ENCODE measurements at regions not wholly inside any gene's neighbourhood (a gene's known extent, or its start where the extent isn't known, plus 50 kb on each side); places are given as distances from the start of the nearest gene placed in this dataset.

DNA sequence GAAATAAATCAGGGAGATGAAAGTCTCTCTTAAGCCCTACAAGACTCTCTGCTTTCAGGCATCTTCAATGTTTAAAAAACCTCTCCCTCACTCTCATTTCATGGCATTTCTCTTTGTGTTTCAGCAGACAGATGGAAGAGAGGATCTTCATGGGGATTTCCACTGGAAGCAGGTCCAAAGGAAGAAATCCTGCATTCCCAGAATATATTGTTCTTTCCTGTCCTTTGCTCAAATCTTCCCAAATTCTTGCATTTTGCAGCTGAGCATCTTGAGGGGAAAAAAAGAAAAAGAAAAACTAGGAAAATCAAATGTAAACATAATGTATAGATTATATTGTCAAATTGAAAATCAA, 382.2 kb downstream of the ENC1 start:
- no peak for DNase-seq (ENCODE audit: low spot score)

GRCh38 chr5:74257645-74258313, 382.7 kb downstream of the ENC1 start:
- DNase-seq (ENCODE audit: low spot score): no peak

DNA sequence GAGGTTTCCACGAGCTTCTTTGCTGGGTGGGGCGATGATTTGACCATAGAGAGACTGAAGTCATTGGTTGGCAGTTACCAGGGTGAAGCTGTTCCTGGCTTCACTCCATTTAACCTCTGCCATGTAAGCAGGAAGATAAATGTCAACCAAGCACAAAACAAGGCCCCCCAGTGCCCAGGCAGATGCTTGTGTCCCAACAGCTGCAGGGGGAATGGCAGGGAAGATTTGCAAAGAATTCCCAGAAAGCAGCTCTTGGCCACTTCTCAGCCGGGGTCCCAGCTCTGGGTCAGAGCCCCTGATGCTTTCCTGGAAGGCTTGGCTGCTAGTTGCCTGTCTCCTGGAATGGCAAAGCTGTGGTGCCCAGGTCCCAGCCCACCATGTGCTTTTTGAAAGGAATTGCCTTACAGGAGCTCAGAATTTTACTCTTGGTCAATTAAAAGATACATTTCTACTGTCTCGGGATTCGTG, 383.4 kb downstream of the ENC1 start:
- DNase-seq (ENCODE audit: low spot score): no peak

- no peak for DNase-seq (ENCODE audit: low spot score)
Measured at GRCh38 chr5:74255692-74256392, 384.7 kb downstream of the ENC1 start.

GRCh38 chr5:74254257-74254656, 386.3 kb downstream of the ENC1 start:
- DNase-seq (ENCODE audit: low spot score): no peak

DNA sequence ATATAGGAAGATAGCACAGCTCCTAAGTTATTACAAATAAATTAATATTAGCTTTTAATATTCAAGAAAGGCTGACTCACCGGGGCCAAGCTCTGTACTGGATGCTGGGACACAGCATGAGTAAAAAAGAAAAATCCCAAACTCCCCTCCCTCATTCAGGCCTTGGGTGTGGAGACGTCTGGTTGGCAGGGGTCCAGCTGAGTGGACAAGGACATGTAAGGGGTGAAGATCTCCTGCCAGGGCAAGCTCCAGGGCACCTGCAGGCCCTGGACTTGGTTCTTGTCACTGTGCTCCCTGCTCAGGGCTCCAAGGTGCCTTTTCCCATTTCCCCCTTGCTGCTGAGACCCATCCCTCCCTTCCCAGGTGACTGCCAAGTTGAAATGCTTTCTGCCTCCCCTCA, 388.5 kb downstream of the ENC1 start:
- DNase-seq (ENCODE audit: low spot score): no peak

DNA sequence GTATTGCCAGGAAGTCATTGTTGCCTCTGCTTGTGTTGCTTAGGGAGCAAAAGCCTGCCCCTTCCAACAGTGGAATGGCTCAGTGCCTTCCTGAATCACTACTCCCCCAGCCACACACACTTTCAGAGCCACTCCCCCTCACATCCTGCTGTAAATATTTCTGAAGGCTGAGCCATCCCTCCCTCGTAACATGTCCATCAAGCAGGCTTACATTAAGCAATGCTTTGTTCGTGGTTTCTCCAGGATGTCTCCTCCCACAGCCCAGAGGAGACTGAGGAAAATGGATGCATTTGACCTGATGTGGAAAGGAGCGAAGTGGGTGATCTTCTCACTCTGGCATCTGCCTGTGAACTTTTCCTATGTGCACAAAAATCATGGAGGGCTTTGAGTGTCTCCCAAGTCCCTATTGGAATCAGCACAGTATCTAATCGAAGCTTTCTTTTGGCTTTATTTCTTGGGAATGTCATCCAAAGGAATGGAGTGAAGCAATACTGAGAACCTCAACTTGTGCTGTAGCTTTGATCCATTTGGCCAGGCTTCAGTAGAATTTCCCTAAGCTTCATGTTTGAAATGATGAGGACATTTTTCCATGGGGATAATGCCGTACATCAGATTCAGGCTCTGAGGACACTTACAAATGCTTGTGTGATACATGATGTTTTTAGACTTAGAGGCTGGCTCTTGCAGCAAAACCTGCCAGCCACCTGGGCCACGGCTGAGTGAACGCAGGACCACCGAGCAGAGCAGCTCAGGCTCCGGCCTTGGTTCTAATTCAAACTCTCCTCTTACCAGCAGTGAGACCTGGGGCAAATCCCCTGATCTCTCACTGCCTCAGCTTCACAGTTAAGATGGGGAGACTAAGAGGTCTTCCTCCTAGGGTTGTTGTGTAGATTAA, 389.1 kb downstream of the ENC1 start:
- DNase-seq (ENCODE audit: low spot score): peak; percentile 91

- no peak for DNase-seq (ENCODE audit: low spot score)
Measured at GRCh38 chr5:74250304-74251102, 390.0 kb downstream of the ENC1 start.

DNA sequence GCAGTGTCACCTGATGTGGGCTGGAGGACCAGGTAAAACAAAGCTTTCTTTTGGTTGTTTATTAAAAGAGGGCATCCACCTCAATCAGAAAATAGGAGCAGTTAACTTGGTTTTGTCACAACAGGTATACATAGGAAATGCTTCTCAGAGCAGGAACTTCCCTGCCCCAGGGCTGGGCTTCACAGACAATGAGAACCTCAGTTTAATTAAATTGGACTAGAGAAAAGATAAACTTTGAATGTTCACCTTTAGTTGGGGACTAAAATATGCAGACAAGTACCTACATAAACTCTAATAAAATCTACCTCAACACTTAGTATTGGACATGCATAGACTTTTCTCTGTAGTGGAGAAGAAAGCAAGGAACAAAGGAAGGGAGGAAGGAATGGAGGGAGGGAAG, 392.0 kb downstream of the ENC1 start:
- DNase-seq (ENCODE audit: low spot score): no peak

DNA sequence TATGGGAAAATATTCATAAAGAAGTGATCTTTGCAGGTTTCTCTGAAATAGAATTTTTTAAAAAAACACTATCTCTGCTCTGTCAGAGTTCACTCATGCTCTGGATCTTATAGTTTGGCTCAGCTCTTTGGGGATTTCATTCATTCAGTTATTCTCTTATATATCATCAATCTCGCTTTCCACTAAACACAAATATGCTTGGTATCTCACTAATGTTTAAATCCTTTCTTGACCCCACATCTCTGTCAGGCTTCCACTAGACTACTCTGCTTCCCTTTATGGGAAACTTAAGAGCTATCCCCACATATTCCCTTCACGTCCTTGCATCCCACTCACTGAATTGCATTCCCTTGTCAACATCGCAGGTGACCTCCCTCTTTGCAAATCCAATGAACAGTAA, 396.1 kb downstream of the ENC1 start:
- no peak for DNase-seq (ENCODE audit: low spot score)

DNA sequence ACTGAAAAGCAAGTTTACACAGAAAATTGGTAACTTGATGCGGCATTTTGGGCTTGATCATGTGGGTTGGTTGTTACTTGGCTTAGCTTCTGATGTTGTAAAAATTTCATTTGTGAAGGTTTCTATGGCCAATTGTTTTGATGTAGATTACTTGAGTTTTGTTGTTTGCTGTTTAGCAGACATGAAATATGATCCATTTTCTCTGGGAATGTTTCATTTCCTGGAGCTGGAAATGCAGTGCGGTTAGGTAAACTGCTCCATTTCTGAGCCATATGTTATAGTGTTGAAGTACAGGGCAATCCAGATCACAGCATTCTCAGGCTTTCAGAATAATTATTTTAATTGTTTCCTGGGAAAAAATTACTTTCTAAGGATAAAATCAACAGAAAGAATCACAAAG, 396.9 kb downstream of the ENC1 start:
- DNase-seq (ENCODE audit: low spot score): no peak

DNA sequence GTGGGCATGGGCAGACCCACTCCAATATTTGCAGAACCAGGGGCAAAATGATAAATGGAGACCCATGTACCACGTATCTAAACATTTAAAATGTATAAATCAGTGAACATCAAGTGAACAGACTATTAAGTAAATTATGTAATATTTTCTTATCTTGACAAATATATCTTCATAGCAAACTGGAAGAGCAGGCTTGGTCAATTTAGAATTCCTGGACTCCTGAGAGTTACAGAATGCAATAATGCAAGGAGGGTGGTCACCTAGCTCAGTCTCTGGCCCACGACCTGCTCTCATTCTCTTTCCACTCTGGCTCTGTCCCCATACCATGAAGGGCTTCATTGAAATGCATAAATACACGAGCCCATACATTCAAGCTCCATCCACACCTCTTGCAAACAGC, 398.0 kb downstream of the ENC1 start:
- no peak for DNase-seq (ENCODE audit: low spot score)

GRCh38 chr5:74241751-74242140, 398.8 kb downstream of the ENC1 start:
- peak; percentile 92 for DNase-seq (ENCODE audit: low spot score)

GRCh38 chr5:74240783-74241750, 399.5 kb downstream of the ENC1 start:
- DNase-seq (ENCODE audit: low spot score): no peak

DNA sequence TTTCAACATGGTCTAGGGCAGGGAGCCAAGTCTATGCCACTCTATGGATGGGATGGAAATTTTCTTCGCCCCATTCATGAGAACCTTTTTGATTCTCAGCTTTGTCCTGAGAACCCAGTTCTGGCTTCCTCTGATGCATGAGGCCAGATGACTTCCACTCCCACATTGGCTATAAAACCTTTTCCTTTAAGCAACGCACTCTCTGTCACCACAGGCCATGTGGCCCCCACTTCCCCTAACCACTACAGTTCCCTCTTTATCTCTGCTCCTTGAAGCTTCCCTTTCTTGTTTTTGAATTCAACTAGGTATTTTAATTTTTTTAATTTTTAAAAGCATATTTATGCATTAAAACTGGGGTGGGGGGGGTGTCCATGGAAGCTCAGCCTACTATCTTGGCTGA, 401.3 kb downstream of the ENC1 start:
- DNase-seq (ENCODE audit: low spot score): no peak

DNA sequence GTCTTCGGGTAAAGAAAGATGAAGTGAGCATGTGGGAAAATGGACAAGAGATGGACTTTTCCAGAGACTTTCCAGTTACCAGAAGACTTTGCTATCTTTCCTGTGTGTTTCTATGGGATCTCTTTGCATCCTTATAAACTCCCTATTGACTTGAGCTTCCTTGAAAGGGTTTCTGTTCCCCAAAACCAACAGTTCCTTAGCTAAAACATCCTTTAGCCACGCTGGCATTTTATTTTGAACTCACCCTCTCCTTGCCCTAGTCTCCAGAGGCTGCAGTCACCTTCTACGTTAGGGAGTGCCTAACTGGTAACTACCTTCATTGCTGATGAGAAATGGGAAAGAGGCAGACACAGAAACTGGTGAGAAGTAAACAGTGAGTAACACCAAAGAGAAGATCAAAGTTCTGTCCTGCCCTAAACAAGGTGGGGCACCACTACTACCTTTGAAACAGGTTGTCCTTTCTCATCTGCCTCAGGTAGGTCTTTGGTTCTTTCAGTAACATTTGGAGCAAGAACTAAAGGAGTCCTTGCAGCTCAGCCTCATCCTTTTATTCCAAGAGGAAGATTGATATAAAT, 402.9 kb downstream of the ENC1 start:
- DNase-seq (ENCODE audit: low spot score): no peak

- DNase-seq (ENCODE audit: low spot score): no peak
Measured at GRCh38 chr5:74235552-74235951, 405.0 kb downstream of the ENC1 start.

DNA sequence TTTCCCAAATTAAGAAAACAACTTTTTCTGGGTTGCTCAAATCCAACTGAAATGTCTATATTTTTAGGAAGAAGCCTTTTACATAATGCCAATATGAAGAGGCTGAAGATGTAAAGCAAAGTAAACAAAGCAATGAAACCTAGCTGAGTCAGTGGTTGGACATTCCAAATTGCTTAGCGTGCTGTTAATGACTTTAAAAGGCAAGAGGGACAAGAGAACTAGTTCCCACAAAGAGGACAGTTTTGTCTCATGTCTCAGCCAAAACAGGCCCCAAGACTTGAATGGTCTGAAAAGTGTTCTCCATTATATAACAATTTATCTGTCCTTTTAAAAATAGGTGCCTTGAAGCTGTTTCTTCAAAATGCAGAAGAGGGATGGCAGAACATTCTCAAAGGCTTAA, 407.0 kb downstream of the ENC1 start:
- peak; percentile 70 for DNase-seq (ENCODE audit: low spot score)

GRCh38 chr5:74233091-74233490, 407.4 kb downstream of the ENC1 start:
- no peak for DNase-seq (ENCODE audit: low spot score)

GRCh38 chr5:74232276-74232675, 408.3 kb downstream of the ENC1 start:
- DNase-seq (ENCODE audit: low spot score): peak; percentile 87
